GF-D8 (cell line): ENCODE measurements at regions not wholly inside any gene's neighbourhood (a gene's known extent, or its start where the extent isn't known, plus 50 kb on each side); places are given as distances from the start of the nearest gene placed in this dataset.

ENCODE experiments used
- DNase-seq: peaks from one replicate; lab custom pipeline; 2025; lab: John Stamatoyannopoulos, UW

DNA sequence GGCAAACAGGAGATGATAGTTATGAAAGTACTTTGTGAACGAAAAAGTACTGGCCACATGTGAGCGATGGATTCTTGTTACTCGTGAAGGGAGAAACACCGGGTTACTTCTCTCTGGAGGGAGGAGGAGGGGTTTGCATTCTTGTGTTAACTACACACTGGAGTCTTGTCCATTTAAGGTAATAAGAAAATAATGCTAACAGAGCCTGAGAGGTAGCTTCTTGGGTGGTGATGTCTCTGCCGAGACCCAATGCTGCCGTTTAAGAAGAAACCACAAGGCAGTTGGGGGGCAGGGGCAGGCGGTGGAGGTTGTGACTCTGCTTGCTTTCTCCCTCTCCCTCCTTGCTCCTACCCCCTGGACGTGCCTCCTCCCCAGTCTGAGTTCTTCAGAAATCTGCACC lies 100.9 kb upstream of the ROPN1 start:
- no peak for DNase-seq

DNA sequence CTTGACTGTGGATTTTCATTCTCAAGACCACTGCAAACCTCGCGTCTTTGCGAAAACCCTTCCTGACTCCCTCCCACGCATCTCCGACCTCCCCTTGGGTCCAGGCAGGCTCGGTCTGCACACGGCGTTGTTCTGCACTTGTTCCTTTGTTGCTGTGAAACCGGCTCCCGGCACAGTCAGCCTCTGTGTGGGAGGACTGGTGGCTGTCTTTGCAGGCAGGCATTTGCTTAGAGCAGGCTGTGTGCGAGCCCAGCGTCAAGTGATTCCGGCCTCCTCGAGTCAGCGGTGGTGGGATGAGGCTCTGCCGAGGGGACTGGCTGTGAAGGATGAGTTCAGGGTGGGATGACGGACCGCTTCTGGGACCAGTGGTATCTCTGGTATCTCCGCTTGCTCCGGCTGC lies 102.6 kb upstream of the ROPN1 start:
- no peak for DNase-seq

DNA sequence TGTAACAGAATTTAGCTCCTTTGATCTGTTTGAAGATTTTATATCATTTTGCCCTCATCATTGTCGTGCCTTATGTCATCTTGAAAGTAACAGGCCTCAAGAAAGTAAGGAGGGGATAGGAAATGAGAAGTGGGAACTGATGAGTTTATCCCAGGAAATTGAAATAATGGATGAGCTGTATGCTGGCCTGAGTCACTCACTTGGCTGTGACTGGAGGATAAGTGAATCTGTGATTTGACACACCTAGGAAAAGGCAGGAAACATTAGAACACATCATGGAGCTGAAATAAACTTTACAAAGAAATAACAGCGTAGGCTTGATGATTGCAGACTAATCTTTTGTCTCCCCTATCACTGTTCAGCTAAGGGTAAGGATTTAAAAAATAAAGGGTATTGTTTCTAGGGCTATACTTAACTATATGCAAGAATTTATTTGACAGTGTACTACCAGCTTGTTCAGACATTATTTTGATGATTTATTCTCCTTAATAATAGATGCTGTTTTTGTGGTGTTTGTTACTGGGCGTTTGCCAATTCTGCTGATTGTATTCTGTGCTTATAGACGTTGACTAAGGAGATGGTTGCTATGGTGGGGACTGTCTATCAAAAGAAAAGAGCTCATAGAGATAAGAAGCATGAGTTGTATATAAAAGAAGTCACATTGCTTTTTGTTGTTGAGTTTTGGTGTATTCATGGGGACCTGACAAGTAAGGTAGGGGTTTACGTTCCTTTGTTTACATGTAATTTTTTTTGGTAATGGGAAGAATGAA lies 105.6 kb upstream of the ROPN1 start:
- DNase-seq, result no peak

DNA sequence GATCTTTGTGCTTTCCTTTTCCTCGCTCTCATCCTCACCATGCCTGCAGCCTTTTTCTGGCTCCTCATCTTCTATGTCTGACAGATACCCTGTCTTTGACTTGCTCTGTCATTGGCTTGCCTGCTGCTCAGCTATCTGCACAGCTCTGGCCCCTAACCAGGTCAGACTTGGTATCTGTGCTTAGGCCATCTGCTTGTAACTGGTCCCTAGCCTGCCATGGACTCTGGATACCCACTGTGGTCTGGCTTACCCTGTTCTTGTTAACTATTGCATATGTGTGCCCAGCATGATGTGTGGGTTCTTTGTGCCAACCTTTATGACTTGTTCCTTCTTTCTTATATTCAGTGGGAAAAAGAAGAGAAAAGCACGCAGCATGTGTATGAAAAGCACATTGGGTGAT lies 109.7 kb upstream of the ROPN1 start:
- DNase-seq, result no peak

DNA sequence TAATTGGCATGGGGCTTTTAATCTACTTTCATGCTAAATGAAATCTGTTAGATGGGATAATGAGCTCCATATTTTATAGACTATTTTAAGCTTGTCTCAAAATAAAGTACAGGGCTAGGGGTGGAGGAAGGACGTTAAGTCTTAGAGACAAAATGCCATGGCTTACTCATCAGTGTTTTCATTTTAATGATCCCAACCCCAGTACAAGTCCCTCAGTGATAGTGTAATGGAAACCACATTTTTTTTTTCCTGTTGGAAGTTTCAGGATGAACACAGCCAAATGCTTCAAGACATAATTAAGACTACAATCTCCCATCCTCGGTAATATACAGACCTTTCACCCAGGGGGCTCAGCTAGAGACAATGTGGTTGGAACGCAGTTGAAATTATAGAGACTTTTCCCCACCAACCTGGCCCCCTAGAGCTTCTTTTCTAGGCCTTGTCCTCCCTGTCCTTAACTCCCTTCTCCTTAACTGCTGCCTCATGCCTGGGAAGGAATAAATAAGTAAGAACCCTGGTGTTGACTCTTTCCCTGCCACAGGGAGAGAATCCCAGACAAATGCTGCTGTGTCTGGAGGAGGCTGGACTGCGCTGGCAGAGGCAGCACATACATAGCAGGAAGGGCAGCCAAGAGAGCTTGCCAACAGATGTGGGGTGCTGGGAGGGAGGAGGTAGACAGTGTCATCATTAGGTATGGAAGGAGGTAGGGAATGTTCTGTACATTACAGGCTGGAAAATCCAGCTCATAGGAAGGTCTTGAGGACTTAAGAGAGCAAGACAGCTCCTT lies 115.4 kb upstream of the ROPN1 start:
- no peak for DNase-seq

DNA sequence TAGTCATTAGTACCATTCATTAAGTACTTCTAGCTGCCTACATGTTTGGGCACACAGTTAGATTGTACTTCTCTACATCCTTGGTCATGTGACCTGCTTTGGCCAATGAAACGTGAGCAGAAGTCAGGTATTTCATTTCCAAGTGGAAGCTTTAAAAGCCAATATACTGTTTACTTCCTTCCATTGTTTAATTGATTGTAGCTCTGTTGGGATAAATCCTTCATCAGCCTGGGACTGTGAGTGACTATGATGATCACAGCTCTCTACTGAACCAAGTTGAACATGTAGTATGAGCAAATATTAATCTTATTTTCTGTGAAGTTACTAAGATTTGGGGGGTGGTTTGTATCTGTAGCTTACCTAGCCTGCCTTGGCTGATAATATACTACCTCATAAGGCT lies 116.5 kb upstream of the ROPN1 start:
- no peak for DNase-seq

DNA sequence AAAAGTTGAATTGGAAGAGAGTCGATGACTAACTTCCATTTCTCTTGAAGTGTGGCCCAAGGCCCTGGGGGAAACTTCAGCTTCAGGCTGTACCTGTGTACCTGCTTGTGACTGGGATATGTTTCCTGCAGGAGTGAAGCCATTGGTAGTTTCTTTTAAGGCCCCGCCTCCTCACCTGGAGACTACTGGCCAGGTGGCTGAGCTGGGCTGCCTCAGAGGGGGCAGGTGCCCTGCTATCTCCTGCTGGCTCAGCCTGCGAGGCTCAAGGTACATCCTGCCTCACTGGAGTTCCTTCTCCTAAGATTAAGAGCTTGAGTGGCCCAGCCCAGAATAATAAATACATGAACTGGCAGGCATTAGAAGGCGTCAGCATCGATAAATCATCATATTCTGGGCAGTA lies 121.6 kb upstream of the ROPN1 start:
- no peak for DNase-seq

DNA sequence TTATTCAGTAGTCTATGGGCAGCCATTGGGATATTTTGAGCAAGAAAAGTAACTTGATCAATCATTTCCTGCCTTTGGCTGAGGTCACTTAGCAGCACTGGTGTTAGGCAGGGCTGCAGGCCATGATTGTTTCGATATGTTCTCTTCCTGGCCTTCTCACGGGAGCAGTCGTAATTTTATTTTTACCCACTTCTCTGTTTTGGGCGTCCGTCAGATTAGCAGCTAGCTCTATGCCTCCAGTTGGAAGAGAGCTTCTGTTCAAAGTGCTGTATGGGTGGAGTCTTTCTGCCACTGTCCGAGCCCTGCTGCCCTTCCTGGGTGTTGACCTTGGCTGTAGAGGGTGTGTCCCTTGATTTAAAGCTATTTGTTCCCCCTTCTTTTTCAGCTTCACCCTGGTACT lies 123.4 kb upstream of the ROPN1 start:
- DNase-seq, result no peak

DNA sequence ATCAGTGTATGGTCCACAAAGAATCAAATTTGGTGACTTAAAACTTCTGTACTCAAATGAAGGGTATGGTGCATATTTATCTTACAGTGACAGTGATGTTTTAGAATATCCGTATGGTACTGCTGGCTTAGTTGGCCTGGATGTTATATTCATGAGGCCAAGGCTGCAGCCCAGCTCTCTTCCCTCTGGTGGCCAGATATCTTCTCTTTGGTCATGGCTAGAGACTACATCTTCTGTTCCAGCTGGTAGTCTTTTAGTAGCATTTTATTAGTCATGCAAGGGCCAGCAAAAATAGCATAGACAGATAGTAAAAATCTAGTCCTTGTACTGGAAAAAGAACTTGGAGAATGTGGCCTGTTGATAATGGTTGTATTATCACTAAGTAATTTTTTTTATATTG lies 124.0 kb upstream of the ROPN1 start:
- no peak for DNase-seq

DNA sequence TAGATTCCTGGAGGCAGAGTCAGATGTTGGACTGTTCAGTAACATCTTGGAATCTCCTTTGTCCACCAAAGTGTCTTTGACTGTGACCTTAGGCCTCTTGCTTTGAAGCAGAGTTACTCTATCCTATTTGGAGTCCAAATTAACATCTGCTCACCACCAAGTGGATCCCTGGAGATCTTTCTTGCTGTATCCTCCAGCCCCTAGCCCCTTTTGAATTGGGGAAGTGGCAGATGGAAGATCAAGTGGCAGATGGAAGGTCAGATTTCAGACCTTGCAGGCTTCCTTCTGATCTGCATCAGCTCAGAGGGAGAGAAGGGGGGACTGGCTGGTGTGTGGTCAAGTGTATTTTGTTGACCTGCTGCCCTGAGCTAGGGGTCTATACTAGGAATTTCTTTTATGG lies 125.0 kb upstream of the ROPN1 start:
- DNase-seq, result no peak

DNA sequence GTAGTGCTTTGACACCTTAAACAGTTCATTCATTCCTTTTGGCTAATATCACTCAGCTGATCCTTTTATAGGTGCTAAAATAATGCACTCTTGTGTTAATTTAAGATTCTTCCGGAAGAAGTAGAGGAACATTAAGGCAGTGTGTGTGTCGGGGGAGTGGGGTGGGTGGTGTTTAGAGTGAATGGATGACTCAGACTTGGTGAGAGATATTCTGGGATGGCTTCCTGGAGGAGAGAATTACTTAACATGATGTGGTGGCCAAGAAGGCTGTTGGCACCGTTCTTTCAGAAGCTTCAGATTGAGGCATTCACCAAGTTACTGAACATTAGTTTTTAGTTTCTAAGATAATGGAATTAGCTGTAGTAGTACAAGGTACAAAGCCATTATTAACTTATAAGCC lies 125.6 kb upstream of the ROPN1 start:
- no peak for DNase-seq

DNA sequence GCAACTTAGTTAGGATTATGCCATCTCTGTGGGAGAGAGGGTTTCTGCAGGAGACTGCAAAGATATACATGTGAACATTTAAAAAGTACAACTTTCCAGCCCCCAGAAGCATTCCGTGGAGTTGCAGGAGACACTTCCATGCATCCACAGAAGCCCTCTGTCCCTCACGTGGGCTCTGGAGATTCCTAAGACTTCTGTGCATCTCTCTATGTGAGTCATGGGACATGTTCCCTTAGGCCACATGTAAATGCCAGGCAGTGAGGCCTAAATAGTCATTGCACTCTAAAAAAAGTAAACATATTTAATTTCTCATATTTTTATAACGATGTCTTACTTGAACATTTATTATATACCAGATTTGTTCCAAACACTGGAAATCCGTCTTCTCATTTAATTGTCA lies 126.5 kb upstream of the ROPN1 start:
- no peak for DNase-seq

DNA sequence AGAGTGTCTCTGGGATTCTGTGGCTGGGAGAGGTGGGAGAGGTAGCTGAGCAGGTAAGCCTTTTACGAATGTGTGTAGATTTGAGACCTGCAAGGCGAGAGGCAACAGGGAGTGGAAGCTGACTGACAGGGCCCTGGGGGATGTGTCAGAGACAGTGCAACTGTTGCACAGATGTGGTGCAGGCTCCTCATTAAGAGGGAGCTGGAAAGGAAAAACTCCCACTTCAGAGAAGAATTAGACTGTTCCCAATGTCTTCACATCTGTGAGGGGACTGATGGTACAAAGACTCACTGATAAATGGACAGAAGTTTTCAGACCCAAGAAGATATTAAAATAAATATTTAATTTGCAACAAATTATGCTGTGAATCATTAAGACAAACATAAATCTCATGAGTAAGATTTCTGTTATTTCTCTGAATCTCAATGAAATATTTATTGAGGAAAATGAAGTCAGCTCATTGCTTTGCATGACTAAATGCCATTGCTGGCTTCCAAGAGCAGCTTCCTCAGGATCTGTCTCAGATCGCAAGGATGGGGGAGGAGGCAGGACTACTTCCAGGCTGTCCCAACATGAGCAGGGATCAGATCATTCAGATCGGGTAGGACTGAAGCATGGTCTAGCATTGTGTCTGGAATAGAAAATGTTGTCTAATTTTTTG lies 127.3 kb upstream of the ROPN1 start:
- DNase-seq, result no peak

DNA sequence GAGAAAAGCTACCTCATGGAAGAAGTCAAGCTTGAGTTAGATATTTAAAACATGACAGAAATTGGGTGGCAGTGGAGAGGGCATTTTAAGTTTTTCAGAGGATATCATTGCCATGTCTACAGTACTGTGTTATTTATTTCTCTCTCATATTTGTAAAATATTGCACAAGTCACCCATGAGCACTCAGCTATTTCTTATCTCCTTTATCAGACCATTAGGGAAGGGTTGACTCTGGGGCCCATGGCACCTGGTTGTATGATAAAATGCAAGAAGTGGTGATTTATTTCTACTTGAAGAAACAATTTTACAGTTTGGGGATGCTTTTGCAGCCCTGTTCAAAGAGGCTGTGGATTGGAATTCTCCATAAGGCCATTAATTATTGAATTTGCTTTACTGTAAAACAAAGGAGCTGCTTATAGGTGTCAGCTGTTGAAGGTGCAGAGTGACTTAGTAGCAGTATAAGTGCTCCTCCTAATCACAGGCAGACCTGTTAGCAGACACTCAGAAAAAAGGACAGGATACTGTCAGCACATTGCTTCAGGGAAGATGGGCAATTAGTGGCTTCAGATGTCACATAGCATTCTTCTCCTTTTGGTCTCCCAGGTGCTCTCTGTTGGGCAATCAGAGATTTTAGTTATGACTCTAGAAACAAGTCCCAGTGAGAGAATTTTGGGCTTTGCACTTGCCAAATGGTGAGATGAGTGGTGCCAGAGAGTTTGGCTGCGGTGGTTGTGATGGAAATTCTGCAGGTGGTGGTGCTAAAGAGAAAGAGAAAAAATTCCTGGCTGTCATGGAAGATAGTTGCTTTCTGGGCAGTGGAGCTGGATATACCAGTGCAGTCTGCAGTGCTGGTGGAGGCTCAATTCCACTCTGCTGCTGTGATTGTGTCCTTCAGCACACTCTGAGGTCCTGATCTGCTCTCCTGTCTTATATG lies 129.7 kb upstream of the ROPN1 start:
- no peak for DNase-seq

DNA sequence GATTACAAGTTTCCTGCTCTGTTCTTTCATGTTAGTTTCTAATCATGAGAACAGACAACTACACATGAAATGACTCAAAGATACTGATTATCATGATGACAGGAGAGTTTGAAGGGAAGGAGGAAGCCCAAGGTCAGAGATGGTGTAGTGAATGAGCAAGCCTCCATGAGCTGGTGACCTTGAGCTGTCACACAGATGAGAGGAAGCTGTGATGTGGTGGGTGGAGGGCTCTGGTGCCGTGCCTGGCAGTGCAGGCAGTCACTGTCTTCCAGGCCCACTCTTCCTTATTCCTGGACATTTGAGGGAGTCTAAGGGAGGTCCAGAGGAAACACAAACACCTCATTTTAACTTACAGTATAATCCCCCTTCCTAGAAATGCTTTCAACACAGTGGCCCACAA lies 133.4 kb upstream of the ROPN1 start:
- no peak for DNase-seq

DNA sequence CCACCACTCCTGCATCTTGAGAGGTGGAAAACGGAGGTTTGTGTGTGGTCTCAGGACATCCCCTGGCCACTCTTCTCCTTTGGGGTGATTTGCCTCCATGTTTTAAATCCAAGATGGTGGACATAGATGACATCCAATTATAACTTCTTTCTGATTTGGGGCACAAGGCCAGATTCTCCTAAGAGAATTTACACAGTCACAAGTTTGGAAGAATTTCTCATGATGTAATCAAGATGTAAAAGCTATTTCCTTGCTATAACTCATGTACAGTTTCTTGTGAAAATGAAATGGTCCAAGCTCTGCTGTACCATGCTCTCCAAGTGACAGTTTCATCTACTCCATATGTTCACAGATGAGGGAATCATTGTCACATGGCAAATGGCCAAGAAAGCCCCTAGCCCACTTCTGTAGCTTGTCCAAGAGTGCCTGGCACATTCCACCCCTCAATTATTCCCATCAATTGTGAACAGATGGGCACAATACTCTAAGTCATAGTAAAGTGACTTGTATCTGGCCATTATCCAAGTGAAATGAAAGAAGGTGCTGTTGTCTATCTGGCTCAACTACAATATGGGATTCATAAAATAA lies 134.6 kb upstream of the ROPN1 start:
- no peak for DNase-seq

DNA sequence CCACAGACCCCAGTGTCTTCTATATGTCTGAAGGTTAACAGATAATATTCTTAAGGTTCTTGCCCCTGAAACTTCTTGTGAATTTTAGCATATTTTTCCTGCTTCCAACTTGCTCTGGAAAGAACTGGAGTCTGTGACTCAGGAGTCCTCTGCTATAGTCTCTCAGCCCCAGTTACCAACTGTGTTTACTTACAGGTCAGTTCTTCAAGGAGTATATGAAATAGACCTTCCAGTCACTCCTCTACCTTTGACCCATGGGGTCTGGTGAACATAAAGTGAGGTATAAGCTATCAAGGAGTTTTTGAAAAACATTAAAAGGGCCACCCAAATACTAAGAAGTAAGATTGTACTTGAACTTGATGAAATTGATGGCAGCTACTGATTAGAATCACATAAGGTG lies 139.2 kb upstream of the ROPN1 start:
- no peak for DNase-seq

DNA sequence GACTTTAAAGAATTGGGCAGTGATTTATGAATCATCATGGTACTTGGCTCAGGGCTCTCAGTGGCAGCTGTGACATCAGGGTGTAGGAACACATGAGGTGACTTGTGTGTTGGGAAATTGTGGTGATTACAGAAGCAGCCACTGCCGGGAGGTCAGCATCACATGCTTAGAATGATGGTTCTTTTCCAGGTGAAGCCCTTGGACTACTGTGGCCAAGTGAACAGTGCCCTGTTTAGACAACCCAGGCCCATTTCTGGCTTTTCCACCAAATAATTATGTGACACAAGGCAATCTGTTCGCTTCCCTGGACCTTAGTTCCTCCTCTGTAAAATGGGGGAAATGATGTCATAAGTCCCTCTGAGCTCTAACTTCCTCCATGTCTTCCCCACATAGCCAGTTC lies 139.7 kb upstream of the ROPN1 start:
- no peak for DNase-seq

DNA sequence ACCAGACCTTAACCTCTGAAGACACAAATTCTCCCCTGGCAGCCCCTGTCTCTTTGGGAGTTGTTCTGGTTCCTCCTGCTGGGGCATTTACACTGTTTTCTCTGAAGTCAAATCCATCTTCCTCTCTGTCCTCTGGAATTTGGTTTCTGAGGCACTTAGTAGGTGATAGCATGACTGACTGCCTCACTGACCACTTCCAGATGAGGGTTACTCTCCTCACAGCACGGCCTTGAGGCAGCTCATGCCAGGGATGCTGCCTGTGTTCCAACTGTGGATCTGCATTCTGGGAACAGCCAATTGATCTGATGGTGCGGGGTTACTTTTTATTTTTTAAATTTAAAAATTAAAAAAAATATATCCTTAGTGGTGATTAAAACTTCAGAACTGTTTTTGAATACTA lies 140.9 kb upstream of the ROPN1 start:
- no peak for DNase-seq

DNA sequence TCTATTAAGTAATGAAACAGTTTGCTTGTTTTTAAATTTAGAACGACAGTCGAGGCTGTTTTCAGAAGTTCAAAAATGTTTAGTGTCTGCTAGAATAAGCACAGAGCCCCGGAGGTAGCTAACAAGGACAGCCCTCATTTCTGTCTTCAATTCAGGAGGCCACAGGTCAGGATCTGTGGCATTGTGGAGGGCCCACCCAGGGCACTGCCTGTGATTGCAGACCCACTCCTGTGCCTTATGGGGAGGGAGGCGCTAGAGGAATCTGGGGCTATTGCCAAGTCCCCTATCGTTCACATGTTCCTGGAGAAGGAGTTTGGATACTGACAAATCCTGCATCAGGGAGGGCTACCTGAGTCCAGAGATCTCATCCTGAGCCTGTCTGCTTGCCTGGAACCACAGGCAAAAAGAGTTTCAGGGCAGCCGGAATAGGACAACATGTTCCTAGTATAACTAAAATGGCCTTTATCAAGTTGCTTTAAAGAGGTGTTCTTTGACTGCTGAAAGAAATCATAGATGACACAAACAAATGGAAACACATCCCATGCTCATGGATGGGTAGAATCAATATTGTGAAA lies 141.5 kb upstream of the ROPN1 start:
- no peak for DNase-seq

DNA sequence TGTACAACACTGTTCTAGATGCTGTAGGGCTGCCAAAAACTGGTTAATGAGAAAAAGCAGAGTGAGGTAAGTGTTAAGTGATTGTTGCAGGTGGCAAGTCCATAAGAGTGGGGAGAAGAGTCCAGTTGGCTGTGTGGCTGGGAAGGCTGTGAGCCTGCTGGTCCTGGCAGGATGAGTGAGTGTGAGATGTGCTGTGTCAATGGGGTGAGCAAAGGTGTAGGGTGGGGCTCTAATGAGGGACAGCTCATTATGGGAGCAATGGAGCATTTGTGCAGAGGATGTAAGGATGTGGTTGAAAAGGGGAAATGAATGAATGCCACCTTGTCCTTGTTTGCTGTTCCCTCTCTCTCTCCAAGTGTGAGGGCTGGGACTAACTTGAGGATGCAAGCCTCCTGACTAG lies 145.3 kb upstream of the ROPN1 start:
- no peak for DNase-seq
